B cell (primary cell): ENCODE measurements at regions not wholly inside any gene's neighbourhood (a gene's known extent, or its start where the extent isn't known, plus 50 kb on each side); places are given as distances from the start of the nearest gene placed in this dataset.

ENCODE experiments used
- ATAC-seq: fragments of 200-7000 bp; cut with Tn5 transposase; one replicate; pipeline ENCODE4 v1.10.0; 2021; ENCODE audit warnings: low read depth, mild to moderate bottlenecking, moderate number of reproducible peaks, moderate library complexity
- CTCF ChIA-PET: fragments of 350-600 bp; sonication (Branson Sonifier 250); formaldehyde crosslinking; loops from one replicate; lab custom pipeline; 2021; ENCODE audit warnings: antibody characterized with exemption, inconsistent platforms; lab: Charles Lee
- POLR2A ChIA-PET: fragments of 350-600 bp; sonication (Branson Sonifier 250); formaldehyde crosslinking; loops from one replicate; lab custom pipeline; 2021; ENCODE audit warnings: antibody characterized with exemption; lab: Charles Lee
- DNase-seq: peaks from one replicate; pipeline ENCODE4 v3.0.0; 2013
- H2AFZ ChIP-seq: 2 replicates; pipeline ENCODE4 v1.6.1; 2012; ENCODE audit warnings: mild to moderate bottlenecking, low read depth, low read length; ENCODE audit not compliant: insufficient read depth, poor library complexity, severe bottlenecking
- H3K27ac ChIP-seq, 2 donors: 1 replicate in 1 of 2; 2 replicates in 1 of 2; pipeline ENCODE4 v1.5.1; 2012 to 2013; ENCODE audit warnings: low read length in 2 of 2, mild to moderate bottlenecking in 2 of 2, moderate library complexity in 1 of 2
- H3K27me3 ChIP-seq, 4 experiments: fragments of 200-600 bp in 1 of 4; sonication (generic) in 1 of 4; replicated peaks in 1 of 4; 1 replicate in 2 of 4; 2 replicates in 2 of 4; pipeline versions ENCODE4 v1.6.1 to v1.7.0; 2013 to 2016; ENCODE audit warnings: low read length in 3 of 4, mild to moderate bottlenecking in 2 of 4, mixed read lengths in 1 of 4, moderate library complexity in 1 of 4; ENCODE audit not compliant: insufficient read depth in 4 of 4, control insufficient read depth in 3 of 4; ENCODE audit errors: control extremely low read depth in 1 of 4
- H3K36me3 ChIP-seq, 2 experiments: replicated peaks in 1 of 2; 1 replicate in 1 of 2; 2 replicates in 1 of 2; pipeline versions ENCODE4 v1.6.1 to v1.7.1; 2013; ENCODE audit warnings: low read length in 1 of 2; ENCODE audit not compliant: insufficient read depth in 2 of 2, control insufficient read depth in 1 of 2; ENCODE audit errors: control extremely low read depth in 1 of 2, extremely low read depth in 1 of 2
- H3K4me1 ChIP-seq, 2 donors: fragments of 200-600 bp in 1 of 2; sonication (generic) in 1 of 2; 1 replicate in 1 of 2; 2 replicates in 1 of 2; pipeline versions ENCODE4 v1.5.1 to v1.6.1; 2013 to 2017; ENCODE audit warnings: low read length in 2 of 2; ENCODE audit not compliant: control insufficient read depth in 2 of 2, insufficient read depth in 2 of 2
- H3K4me2 ChIP-seq: replicated peaks from 2 replicates; pipeline ENCODE3; 2012; ENCODE audit warnings: mild to moderate bottlenecking, low read depth, low read length; ENCODE audit not compliant: poor library complexity, severe bottlenecking
- H3K4me3 ChIP-seq, 5 experiments: fragments of 200-600 bp in 1 of 5; sonication (generic) in 1 of 5; 1 replicate in 3 of 5; 2 replicates in 2 of 5; pipeline versions ENCODE4 v1.5.1 to v1.7.0; 2011 to 2016; ENCODE audit warnings: low read length in 4 of 5, mild to moderate bottlenecking in 4 of 5, low read depth in 2 of 5, control low read depth in 1 of 5, moderate library complexity in 1 of 5; ENCODE audit not compliant: insufficient read depth in 1 of 5; ENCODE audit errors: control extremely low read depth in 1 of 5, extremely low read depth in 1 of 5
- H3K79me2 ChIP-seq: fragments of 200-600 bp; sonication (generic); one replicate; pipeline ENCODE4 v1.6.0; 2016; ENCODE audit warnings: low read length; ENCODE audit not compliant: control insufficient read depth, insufficient read depth
- H3K9ac ChIP-seq: fragments of 200-600 bp; sonication (generic); 2 replicates; pipeline ENCODE4 v1.6.1; 2017; ENCODE audit warnings: mild to moderate bottlenecking, low read length, moderate library complexity
- H3K9me3 ChIP-seq, 3 donors: one replicate each; pipeline versions ENCODE4 v1.6.1 to v1.7.1; 2013; ENCODE audit warnings: low read length in 2 of 3; ENCODE audit not compliant: control insufficient read depth in 2 of 3, insufficient read depth in 1 of 3; ENCODE audit errors: control extremely low read depth in 1 of 3
- H4K20me1 ChIP-seq: 2 replicates; pipeline ENCODE4 v1.6.0; 2012; ENCODE audit warnings: mild to moderate bottlenecking, low read length; ENCODE audit not compliant: insufficient read depth, control insufficient read depth, poor library complexity, severe bottlenecking
- H3K27ac Mint-ChIP-seq: one replicate; pipeline ENCODE4 v1.8.0; 2021; ENCODE audit warnings: mixed read lengths
- H3K27me3 Mint-ChIP-seq: one replicate; pipeline ENCODE4 v1.8.0; 2021; ENCODE audit warnings: mixed read lengths
- H3K4me1 Mint-ChIP-seq: one replicate; pipeline ENCODE4 v1.8.0; 2021; ENCODE audit warnings: mixed read lengths
- H3K4me3 Mint-ChIP-seq: one replicate; pipeline ENCODE4 v1.8.0; 2021; ENCODE audit warnings: mixed read lengths
- H3K9me3 Mint-ChIP-seq: one replicate; pipeline ENCODE4 v1.8.0; 2022; ENCODE audit warnings: mixed read lengths; ENCODE audit not compliant: insufficient read depth
- CTCF ChIP-seq: fragments of 200-600 bp; IDR thresholded peaks from one replicate; pipeline ENCODE4 v1.8.0; 2022; ENCODE audit warnings: antibody characterized with exemption, mild to moderate bottlenecking
- EZH2 ChIP-seq: IDR thresholded peaks from 2 replicates; pipeline ENCODE4 v1.6.1; 2012; ENCODE audit warnings: borderline replicate concordance, low read depth, mild to moderate bottlenecking, moderate library complexity, low read length; ENCODE audit not compliant: insufficient read depth, poor library complexity, severe bottlenecking
- WGBS: methylation state at CpG from one replicate; pipeline ENCODE4 v1.1.5; 2013; ENCODE audit warnings: missing lambda C conversion rate; ENCODE audit not compliant: insufficient coverage; 5-methylcytosine and 5-hydroxymethylcytosine counted together
- intact Hi-C: fragments of 100-400 bp; cut with micrococcal nuclease; formaldehyde crosslinking; loops from one replicate; pipeline ENCODE4 v1.10.0; 2022

- TF ChIP-seq EZH2 (no peak), CTCF (no peak)
- H4K20me1 ChIP-seq, result no peaks in the 10 kb centered on the region
- POLR2A ChIA-PET, result no interaction called here
- no peak overlapping the region for H3K9ac ChIP-seq
- H3K27me3 ChIP-seq, result no peaks in the 10 kb centered on the region
- no peak overlapping the region for H2AFZ ChIP-seq
- peaks cover 2% of the 10 kb centered on the region for H3K4me1 Mint-ChIP-seq
- no peak overlapping the region for H3K4me3 ChIP-seq
- no peak overlapping the region for H3K27ac ChIP-seq
- WGBS, result no CpG with 5 or more reads among the region's 8 CpGs
- no peaks in the 10 kb centered on the region for H3K9me3 ChIP-seq
- intact Hi-C loops, result no loop called here
- ATAC-seq (no peak), DNase-seq (no peak)
- CTCF ChIA-PET, result no interaction called here
- no peaks in the 10 kb centered on the region for H3K79me2 ChIP-seq
- no peak overlapping the region for H3K27ac Mint-ChIP-seq
- no peaks in the 10 kb centered on the region for H3K27me3 Mint-ChIP-seq
- H3K4me3 Mint-ChIP-seq, result no peak overlapping the region
- H3K4me2 ChIP-seq, result no peak overlapping the region
- peaks cover 0 to 3% of the 10 kb centered on the region in 2 donors for H3K4me1 ChIP-seq
- no peaks in the 10 kb centered on the region for H3K36me3 ChIP-seq
- no peaks in the 10 kb centered on the region for H3K9me3 Mint-ChIP-seq
Observed at GRCh38 chr1:239587066-239587465, 200.7 kb downstream of the CHRM3 start.

GRCh38 chr1:239587574-239588369 lies 201.4 kb downstream of the CHRM3 start:
- H3K27ac ChIP-seq, result no peak overlapping the region
- Mint-ChIP-seq H3K4me1 (peaks cover 2% of the 10 kb centered on the region), H3K27me3 (no peaks in the 10 kb centered on the region), H3K27ac (no peak overlapping the region), H3K9me3 (no peaks in the 10 kb centered on the region), H3K4me3 (no peak overlapping the region)
- no peaks in the 10 kb centered on the region for H3K27me3 ChIP-seq
- H3K4me3 ChIP-seq, result no peak overlapping the region
- H3K9ac ChIP-seq, result no peak overlapping the region
- ATAC-seq (no peak), DNase-seq (no peak)
- 77% methylated on average over 3 of the region's 6 CpGs for WGBS
- no peaks in the 10 kb centered on the region for H4K20me1 ChIP-seq
- intact Hi-C loops, result no loop called here
- peaks cover 0 to 3% of the 10 kb centered on the region in 2 donors for H3K4me1 ChIP-seq
- no peak overlapping the region for H3K4me2 ChIP-seq
- ChIA-PET POLR2A (no interaction called here), CTCF (no interaction called here)
- no peaks in the 10 kb centered on the region for H3K9me3 ChIP-seq
- H2AFZ ChIP-seq, result no peak overlapping the region
- no peaks in the 10 kb centered on the region for H3K36me3 ChIP-seq
- TF ChIP-seq CTCF (no peak), EZH2 (no peak)
- H3K79me2 ChIP-seq, result no peaks in the 10 kb centered on the region
